ENCODE measurements at regions not wholly inside any gene's neighbourhood (a gene's known extent, or its start where the extent isn't known, plus 50 kb on each side); places are given as distances from the start of the nearest gene placed in this dataset.
A peak's percentile ranks its signal among the peaks of the same experiment; 100 is the strongest.

DNA sequence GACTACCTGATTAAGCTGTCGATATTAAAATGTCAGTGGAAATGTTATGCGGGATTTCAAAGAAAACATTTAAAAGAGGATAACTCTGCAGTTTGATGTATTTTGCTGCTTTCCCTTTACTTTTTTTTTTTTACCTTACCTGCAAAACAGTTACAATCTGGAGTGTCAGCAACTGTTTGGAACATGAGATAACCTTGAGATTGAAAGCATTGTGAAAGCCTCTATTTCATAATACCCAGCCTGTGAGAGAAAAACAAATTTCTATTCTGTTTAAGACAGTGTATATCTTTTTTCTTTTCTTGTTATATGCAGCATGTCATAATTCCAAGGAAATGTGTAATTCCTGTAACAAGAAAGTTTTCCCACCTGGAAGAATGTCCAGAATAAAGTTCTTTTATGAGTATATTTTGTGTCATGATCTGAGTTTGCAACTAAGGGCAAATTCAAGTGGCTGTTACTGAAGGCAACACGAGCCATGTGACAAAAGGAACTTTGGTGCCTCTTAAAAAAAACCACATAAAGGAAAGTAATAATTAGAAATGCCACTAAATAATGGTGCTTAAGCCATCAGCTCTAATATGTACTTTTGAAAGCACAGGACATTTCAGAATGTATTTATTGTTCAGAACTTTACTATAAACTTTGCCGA lies 297.0 kb upstream of the DSEL start:
- intact Hi-C loops (cut with micrococcal nuclease; ENCODE audit: unreplicated experiment): no loop called here
- POLR2A ChIA-PET (ENCODE audit: unreplicated experiment): no interaction called here

DNA sequence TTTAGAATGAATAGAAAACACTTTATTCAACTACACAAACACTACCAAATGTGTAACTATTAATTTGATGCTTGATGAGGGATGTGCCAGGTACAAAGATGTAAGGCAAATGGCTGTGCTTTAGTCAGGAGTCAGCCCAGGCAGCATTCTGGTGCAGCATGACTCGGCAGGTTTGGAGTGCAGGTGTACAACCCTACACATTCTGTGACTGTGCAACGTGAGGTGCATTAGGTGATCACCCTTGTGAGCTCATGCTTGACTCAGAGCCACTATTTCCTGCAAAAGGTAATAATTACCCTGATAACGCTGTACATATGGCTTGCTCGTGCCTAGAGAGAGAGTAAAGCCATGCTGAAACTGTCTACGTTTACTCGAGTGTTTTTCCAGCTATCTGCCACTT lies 288.7 kb upstream of the DSEL start:
- Histone ChIP-seq H3F3A (ENCODE audit: insufficient read depth, low read depth) (no peaks in the 10 kb centered on the region), H3K4me1 (replicated peaks; ENCODE audit: insufficient read depth) (no peaks in the 10 kb centered on the region), H3K36me3 (ENCODE audit: low read depth) (no peaks in the 10 kb centered on the region), H3K79me2 (ENCODE audit: low read depth) (no peaks in the 10 kb centered on the region), H3K27ac (no peak overlapping the region), H3K4me2 (no peak overlapping the region), H3K9me2 (ENCODE audit: insufficient read depth) (no peaks in the 10 kb centered on the region), H3K27me3 (ENCODE audit: insufficient read depth, low read depth) (no peaks in the 10 kb centered on the region), H3K9me3 (ENCODE audit: insufficient read depth, low read depth) (no peaks in the 10 kb centered on the region; the same call in 1 of the 2 replicates), H3K4me3 (no peak overlapping the region), H4K20me1 (ENCODE audit: insufficient read depth) (no peaks in the 10 kb centered on the region), H2AFZ (peak overlapping the region; percentile 61; the same call in 1 of the 2 replicates)
- intact Hi-C loops (cut with micrococcal nuclease; ENCODE audit: unreplicated experiment): no loop called here
- no TSS peak for BruUV-seq (replicated peaks)
- CTCF ChIA-PET: no interaction called here
- POLR2A ChIA-PET (ENCODE audit: unreplicated experiment): no interaction called here
- DNase-seq: peak in 1 of 2 experiments; percentile 34
- no peak for TF ChIP-seq EZH2 (IDR thresholded peaks at IDR 0.05; ENCODE audit: low read depth)
- TF ChIP-seq, protein P1, sequence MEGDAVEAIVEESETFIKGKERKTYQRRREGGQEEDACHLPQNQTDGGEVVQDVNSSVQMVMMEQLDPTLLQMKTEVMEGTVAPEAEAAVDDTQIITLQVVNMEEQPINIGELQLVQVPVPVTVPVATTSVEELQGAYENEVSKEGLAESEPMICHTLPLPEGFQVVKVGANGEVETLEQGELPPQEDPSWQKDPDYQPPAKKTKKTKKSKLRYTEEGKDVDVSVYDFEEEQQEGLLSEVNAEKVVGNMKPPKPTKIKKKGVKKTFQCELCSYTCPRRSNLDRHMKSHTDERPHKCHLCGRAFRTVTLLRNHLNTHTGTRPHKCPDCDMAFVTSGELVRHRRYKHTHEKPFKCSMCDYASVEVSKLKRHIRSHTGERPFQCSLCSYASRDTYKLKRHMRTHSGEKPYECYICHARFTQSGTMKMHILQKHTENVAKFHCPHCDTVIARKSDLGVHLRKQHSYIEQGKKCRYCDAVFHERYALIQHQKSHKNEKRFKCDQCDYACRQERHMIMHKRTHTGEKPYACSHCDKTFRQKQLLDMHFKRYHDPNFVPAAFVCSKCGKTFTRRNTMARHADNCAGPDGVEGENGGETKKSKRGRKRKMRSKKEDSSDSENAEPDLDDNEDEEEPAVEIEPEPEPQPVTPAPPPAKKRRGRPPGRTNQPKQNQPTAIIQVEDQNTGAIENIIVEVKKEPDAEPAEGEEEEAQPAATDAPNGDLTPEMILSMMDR (conservative IDR thresholded peaks at IDR 0.05): no peak

More for the DNA sequence above, 297.0 kb upstream of the DSEL start:
- CTCF ChIA-PET: no interaction called here
- Histone ChIP-seq H3K4me2 (no peak overlapping the region), H3K4me3 (no peak overlapping the region), H3K36me3 (ENCODE audit: low read depth) (no peaks in the 10 kb centered on the region), H3K9me3 (ENCODE audit: insufficient read depth, low read depth) (no peaks in the 10 kb centered on the region), H3K27ac (no peak overlapping the region), H4K20me1 (ENCODE audit: insufficient read depth) (no peaks in the 10 kb centered on the region), H3F3A (ENCODE audit: insufficient read depth, low read depth) (no peaks in the 10 kb centered on the region), H3K9me2 (ENCODE audit: insufficient read depth) (no peaks in the 10 kb centered on the region), H2AFZ (no peak overlapping the region), H3K4me1 (replicated peaks; ENCODE audit: insufficient read depth) (no peaks in the 10 kb centered on the region), H3K79me2 (ENCODE audit: low read depth) (no peaks in the 10 kb centered on the region), H3K27me3 (ENCODE audit: insufficient read depth, low read depth) (no peaks in the 10 kb centered on the region)
- no TSS peak for BruUV-seq (replicated peaks)
- TF ChIP-seq EZH2 (IDR thresholded peaks at IDR 0.05; ENCODE audit: low read depth): no peak
- TF ChIP-seq, protein P1 (conservative IDR thresholded peaks at IDR 0.05): no peak
- DNase-seq: no peak

DNA sequence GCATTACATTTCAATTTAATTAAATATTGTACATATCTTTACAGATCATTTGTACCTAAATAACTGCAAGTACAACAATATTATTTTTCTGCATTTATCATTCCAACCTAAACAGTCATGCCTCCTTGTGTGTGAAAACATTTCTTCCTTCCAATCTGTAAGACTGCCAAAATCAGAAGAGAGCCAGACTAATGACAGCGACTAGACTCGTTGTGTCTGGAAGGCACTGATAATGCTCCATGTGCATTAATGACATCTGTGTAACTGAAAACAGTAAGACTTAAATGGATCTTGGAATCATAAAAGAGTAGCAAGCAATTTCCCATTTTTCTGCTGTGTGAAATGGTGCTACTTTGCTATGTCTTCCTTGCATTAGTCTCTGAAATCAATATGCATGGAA lies 278.0 kb upstream of the DSEL start:
- H3K27me3 ChIP-seq (ENCODE audit: insufficient read depth, low read depth): no peaks in the 10 kb centered on the region
- H2AFZ ChIP-seq: no peak overlapping the region
- H3K36me3 ChIP-seq (ENCODE audit: low read depth): no peaks in the 10 kb centered on the region
- POLR2A ChIA-PET (ENCODE audit: unreplicated experiment): no interaction called here
- TF ChIP-seq, protein P1 (conservative IDR thresholded peaks at IDR 0.05): no peak
- TF ChIP-seq EZH2 (IDR thresholded peaks at IDR 0.05; ENCODE audit: low read depth): no peak
- intact Hi-C loops (cut with micrococcal nuclease; ENCODE audit: unreplicated experiment): no loop called here
- no peaks in the 10 kb centered on the region for H3F3A ChIP-seq (ENCODE audit: insufficient read depth, low read depth)
- H3K4me3 ChIP-seq: no peak overlapping the region
- no peaks in the 10 kb centered on the region for H3K4me1 ChIP-seq (replicated peaks; ENCODE audit: insufficient read depth)
- H4K20me1 ChIP-seq (ENCODE audit: insufficient read depth): no peaks in the 10 kb centered on the region
- no peaks in the 10 kb centered on the region for H3K79me2 ChIP-seq (ENCODE audit: low read depth)
- H3K27ac ChIP-seq: no peak overlapping the region
- peaks cover 6% of the 10 kb centered on the region; the same call in 1 of the 2 replicates for H3K9me2 ChIP-seq (ENCODE audit: insufficient read depth)
- H3K9me3 ChIP-seq (ENCODE audit: insufficient read depth, low read depth): no peaks in the 10 kb centered on the region
- no peak overlapping the region for H3K4me2 ChIP-seq
- DNase-seq: no peak
- no TSS peak for BruUV-seq (replicated peaks)
- CTCF ChIA-PET: no interaction called here
